IPS DF 6.9 (cell line): ENCODE measurements at regions not wholly inside any gene's neighbourhood (a gene's known extent, or its start where the extent isn't known, plus 50 kb on each side); places are given as distances from the start of the nearest gene placed in this dataset.

ENCODE experiments used
- DNase-seq: peaks from one replicate; pipeline ENCODE4 v3.0.0-alpha.2; 2013; ENCODE audit warnings: low read depth, low spot score
- H3K27ac ChIP-seq: one replicate; pipeline ENCODE4 v1.5.1; 2013; ENCODE audit warnings: low read length, control low read depth
- H3K27me3 ChIP-seq: 2 replicates; pipeline ENCODE4 v1.6.1; 2013; ENCODE audit warnings: mild to moderate bottlenecking, low read length; ENCODE audit not compliant: control insufficient read depth, insufficient read depth
- H3K36me3 ChIP-seq: 2 replicates; pipeline ENCODE4 v1.6.1; 2013; ENCODE audit warnings: low read length; ENCODE audit not compliant: control insufficient read depth, insufficient read depth
- H3K4me1 ChIP-seq: 2 replicates; pipeline ENCODE4 v1.6.1; 2013; ENCODE audit warnings: low read length; ENCODE audit not compliant: control insufficient read depth, insufficient read depth
- H3K4me3 ChIP-seq: 2 replicates; pipeline ENCODE4 v1.5.1; 2013; ENCODE audit warnings: mild to moderate bottlenecking, low read length
- H3K9me3 ChIP-seq: 2 replicates; pipeline ENCODE4 v1.6.1; 2013; ENCODE audit warnings: low read length, inconsistent platforms; ENCODE audit not compliant: control insufficient read depth, insufficient read depth
- whole genome bisulfite sequencing: extraction: QIAGEN DNeasy Blood & Tissue Kit; methylation state at CpG from one replicate; pipeline ENCODE4 v1.1.7; 2013; ENCODE audit warnings: mixed read lengths, missing lambda C conversion rate; ENCODE audit not compliant: insufficient read length, insufficient coverage; 5-methylcytosine and 5-hydroxymethylcytosine counted together

DNA sequence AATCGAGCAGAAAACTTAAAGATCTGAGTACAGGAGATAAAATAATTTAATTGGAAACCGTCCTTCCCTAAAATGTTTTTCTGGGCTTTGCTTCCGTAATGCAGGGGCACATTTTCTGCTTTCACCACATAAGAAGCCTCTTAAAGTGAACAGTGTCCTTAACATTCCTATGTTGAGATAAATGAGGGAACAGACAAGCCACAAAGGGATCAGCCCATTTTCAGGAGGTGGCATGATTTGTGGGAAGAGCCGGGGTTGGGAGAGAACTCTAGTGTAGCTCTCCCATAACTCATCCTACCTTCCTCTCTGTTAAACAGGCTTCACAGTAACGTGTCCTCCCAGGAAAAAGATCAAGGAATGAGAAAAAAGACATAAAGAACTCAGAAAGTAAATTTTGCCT lies 56.9 kb upstream of the ACVR1C start:
- peaks cover 33% of the 10 kb centered on the region for H3K27me3 ChIP-seq
- H3K9me3 ChIP-seq, result no peaks in the 10 kb centered on the region
- no peak overlapping the region for H3K4me3 ChIP-seq
- no peak for DNase-seq
- no peaks in the 10 kb centered on the region for H3K36me3 ChIP-seq
- no peaks in the 10 kb centered on the region for H3K4me1 ChIP-seq
- no CpG with 5 or more reads among the region's 5 CpGs for WGBS
- no peak overlapping the region for H3K27ac ChIP-seq

DNA sequence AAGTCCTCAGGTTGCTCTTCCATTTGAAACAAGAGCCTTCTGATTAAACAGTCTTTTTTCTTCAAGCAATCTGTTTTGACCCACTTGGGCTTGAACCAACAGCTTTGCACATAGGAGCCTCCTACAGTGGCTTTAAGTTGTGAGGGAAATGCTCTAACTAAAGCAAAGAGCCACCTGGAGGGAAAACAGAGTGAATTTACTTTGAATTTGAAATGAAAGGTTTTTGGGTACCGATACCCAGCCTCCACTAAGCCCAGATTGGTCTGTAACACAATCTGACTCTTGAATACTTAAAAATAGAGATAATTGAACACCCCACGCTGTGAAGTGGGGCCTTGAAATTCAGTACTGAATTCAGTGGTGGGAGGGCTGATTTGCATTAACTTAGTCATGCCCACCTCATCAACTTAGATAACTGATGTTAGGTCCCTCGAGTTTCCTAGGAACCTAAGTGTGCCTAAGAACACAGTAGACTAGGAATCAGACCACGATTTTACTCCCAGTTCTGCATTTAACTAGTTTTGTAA lies 56.3 kb upstream of the ACVR1C start:
- Histone ChIP-seq H3K27me3 (peaks cover 33% of the 10 kb centered on the region), H3K4me1 (no peaks in the 10 kb centered on the region), H3K4me3 (no peak overlapping the region), H3K9me3 (no peaks in the 10 kb centered on the region), H3K36me3 (no peaks in the 10 kb centered on the region), H3K27ac (no peak overlapping the region)
- no CpG with 5 or more reads among the region's 4 CpGs for WGBS
- DNase-seq, result peak; percentile 11
